C4-2B (cell line): ENCODE measurements at regions not wholly inside any gene's neighbourhood (a gene's known extent, or its start where the extent isn't known, plus 50 kb on each side); places are given as distances from the start of the nearest gene placed in this dataset.

Experiments
- H3K27ac ChIP-seq: fragments of 450-650 bp; 2 replicates; pipeline ENCODE4 v1.5.1; 2017
- CTCF ChIP-seq: fragments of 450-650 bp; conservative IDR thresholded peaks from 2 replicates; pipeline ENCODE4 v1.5.1; 2017; ENCODE audit warnings: mild to moderate bottlenecking
- ZFX ChIP-seq: fragments of 450-650 bp; IDR thresholded peaks from 2 replicates; pipeline ENCODE4 v1.6.1; 2017

- TF ChIP-seq ZFX (no peak), CTCF (peak; percentile 31)
- no peak overlapping the region for H3K27ac ChIP-seq
These were observed 98.7 kb upstream of the PRMT6 start for GRCh38 chr1:106957795-106958194.

DNA sequence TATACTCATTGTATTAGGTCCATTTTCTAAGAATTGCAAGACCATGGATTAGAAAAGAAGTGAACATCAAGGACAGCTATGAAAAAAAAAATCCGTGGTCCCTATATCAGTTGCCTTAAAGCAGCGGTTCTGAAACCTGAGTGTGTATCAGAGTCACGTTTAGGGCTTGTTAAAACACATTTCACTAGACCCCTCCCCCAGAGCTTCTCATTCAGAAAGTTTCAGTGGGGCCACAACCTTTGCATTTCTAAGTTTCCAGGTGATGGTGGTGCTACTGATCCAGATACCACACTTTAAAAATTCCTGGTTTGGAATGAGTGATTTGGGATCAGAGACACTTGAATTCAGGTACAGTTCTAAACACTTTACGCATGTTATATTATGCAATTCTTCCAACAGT lies 96.1 kb upstream of the PRMT6 start:
- H3K27ac ChIP-seq = no peak overlapping the region
- TF ChIP-seq CTCF (no peak), ZFX (no peak)

DNA sequence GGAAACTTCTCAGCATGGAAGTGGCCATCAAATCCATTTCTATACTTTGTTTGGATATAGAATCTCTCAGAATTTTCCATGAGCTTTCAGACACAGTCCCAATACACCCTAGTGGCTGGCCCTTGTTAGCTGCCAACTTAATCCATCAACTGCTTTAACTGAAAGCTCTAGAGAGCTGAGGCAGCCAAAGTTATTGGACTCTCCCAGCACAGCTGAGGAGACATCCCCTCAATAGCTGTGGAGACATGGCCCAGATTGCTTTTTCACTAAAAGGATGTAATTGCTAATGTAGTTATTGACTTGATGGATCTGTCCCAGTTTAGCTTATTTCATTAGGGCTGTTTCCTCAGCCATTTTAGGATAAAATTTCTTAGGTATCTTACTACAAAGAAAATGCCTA lies 94.8 kb upstream of the PRMT6 start:
- no peak overlapping the region for H3K27ac ChIP-seq
- no peak for TF ChIP-seq ZFX
- no peak for TF ChIP-seq CTCF

DNA sequence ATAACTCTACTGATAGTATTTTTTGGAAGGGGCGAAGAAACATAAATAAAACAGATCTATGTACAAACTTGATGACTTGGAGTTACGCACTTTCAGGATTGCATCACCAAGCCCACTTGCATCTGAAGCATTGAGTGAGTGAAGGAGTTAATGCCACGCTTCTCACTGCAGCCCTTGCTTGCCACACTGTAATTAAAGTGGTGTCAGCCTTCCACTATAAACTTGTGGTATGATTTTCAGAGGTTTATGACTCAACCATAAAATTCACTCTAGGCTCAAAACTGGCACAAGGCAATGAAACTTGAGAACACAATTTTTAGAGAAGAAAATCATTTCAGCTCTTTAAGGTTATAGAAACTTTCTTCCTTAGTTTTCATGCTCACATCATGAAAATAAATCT lies 93.9 kb upstream of the PRMT6 start:
- TF ChIP-seq CTCF (no peak), ZFX (no peak)
- H3K27ac ChIP-seq = no peak overlapping the region

- TF ChIP-seq ZFX (no peak), CTCF (no peak)
- H3K27ac ChIP-seq = no peak overlapping the region
These were observed 92.0 kb upstream of the PRMT6 start for GRCh38 chr1:106964495-106964894.

- TF ChIP-seq ZFX (no peak), CTCF (no peak)
- no peak overlapping the region for H3K27ac ChIP-seq
These were observed 87.8 kb upstream of the PRMT6 start for GRCh38 chr1:106968644-106969043.

DNA sequence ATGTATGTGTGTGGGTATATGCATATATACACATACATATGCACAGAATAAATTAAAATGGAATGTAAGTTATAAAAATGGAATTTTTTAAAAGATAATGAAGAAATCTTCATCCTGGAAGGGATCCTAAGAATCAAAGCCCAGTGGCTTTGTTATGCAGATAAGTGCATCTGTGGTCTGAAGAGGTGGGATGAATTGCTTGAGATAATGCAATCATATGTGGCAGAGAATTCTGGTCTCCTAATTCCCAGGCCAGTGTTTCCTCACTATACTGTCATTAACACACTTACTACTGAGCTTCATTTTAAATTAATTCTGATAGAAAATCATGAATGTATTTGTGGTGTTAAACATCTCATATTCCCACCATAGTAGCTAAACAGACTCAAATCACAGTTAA lies 86.7 kb upstream of the PRMT6 start:
- TF ChIP-seq CTCF (no peak), ZFX (no peak)
- no peak overlapping the region for H3K27ac ChIP-seq
